Activated CD4-positive, alpha-beta T cell treated with anti-CD3 and anti-CD28 coated beads, Interleukin-2, amount 50 U/mL, for 4 hours (primary cell): ENCODE measurements at regions not wholly inside any gene's neighbourhood (a gene's known extent, or its start where the extent isn't known, plus 50 kb on each side); places are given as distances from the start of the nearest gene placed in this dataset.
"Not testable (repeated sequence)": the region's sequence is repeated elsewhere in the genome, so short reads cannot be mapped to it uniquely, and the experiment has no call there.

Experiments
- DNase-seq, 2 experiments: peaks; one replicate each; pipeline ENCODE4 v3.0.0-alpha.2; 2020

DNA sequence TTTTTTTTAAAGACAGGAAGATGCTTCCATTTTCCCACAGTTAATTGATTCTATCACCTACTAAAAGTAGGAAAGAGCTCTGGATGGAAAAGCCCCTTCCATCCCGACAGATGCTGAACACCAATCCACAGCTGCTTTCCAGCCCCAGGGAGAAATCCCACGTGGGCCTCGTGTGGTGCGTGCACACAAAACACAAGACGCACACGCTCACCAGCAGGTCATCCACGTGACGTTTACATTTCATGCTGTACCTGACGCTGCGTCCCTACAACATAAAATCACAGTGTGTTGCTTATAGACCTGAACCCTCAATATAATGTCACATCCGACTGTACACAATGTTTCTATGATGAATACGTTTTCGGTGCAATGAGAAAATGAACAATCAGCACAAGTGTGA is 50.2 kb upstream of the DACT2 start:
- DNase-seq, result no peak

DNA sequence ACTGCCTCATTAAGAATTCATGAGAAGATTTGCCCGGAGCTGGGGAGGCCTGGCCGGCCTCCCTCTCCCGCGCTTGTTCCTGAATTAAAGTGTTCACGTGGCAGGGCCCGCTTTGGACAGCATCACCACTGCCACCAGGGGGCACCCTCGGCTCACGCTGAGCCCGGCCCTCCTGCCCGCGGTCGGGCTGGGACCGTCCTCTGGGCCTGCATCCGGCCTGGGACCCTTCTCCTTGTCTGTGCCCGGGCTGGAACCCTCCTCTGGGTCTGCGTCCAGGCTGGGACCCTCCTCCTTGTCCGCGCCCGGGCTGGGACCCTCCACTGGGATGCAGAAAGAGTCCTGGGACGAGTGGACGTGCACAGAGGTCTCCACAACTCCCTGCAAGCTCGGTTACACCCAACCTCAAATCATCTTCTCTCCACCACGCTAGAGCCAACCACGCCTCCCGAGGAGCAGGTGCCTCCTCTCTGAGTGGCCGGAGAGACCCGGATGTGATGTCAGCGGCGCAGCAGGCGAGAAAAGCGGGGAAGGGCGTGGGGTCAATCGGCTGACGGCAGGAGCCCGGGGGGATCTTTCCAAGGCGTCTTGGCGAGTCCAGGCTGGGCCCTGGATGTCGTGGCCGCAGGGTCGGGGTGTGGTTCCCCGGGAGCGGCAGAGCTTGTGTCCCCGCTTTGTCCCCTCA is 50.9 kb upstream of the DACT2 start:
- peak; percentile 32 to 39 for DNase-seq

DNA sequence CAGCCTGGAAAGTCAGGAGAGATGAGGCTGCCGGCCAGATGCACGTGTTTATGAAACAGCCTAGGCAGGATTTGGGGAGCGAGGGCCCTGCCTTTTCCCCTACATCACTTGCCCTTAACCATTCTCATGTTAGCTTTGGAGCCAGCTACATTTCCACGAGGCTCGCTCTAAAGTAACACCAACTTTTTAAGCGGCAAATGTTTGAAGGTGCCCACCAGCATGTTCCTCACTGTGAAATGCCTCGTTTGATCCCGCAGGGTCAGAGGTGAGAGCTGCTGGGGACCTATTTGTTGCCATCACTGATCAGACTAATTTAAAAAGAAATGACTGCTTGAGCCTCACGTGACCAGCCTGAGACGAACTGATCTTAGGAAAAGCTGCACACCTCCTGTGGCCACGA is 51.6 kb upstream of the DACT2 start:
- DNase-seq, result no peak

DNA sequence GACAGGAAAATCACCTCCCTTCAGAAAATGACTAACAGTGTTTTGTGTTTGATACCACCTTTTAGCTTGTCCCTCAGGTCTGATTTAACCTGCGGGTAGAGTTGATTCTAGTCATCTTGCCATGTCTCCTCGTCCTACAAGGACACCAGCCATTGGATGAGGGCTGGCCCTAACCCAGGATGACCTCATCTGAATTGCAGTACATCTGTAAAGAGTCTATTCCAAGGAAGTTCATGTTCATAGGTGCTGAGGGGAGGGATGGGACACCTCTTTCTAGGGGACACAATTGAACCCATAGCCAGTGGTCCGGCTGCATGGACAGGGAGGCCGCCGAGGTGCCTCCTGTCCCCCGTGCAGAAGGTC is 52.0 kb upstream of the DACT2 start:
- DNase-seq, result no peak

DNA sequence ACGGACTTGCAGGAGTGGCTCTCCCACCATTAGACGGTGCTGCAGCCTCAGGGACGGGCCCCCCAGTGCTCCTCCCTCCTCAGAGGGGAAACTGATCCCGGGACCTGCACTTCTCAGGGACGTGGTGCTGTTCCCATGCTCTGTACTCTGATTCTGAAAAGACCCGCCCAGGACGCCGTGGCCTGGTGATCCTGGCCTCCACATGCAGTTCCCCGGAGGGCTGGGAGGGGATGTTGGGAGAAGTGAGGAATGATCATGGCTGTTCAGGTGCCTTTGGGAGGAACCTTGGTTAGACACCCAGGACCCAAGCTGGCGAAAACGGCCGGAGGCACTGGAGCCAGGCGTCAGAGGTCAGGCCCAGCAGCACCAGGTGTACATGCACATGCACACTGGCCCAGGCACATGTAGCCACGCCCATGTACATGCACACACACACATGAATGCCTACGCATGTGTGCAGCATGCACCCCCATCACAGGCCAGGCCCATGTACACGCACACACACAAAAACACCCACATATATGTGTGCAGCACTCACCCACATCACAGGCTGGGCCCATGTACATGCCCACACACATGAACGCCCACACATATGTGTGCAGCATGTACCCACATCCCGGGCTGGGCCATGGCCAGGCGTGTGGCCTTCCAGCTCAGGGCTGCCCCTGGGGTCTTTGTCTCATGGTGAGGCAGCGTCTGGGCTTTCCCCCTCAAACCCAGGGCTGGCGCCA is 52.6 kb upstream of the DACT2 start:
- no peak for DNase-seq

DNA sequence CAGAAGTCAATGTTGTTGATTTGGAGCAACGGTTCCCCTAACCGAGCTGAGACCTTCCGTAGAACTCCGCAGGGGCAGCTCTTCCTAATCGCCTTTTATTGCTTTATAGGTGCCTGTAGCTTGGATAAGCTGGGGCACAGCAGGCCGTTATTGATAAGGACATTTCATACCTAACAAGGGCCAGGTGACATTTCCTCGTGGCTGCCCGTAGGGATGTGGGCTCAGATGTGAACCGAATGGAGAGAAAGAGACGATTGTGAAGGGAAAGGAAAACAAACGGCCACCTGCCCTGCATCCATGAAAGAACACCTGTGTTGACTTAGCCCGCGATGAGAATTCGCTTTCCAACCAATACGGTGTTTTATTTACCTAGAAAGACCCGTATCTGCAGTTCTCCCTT is 53.3 kb upstream of the DACT2 start:
- no peak for DNase-seq

DNA sequence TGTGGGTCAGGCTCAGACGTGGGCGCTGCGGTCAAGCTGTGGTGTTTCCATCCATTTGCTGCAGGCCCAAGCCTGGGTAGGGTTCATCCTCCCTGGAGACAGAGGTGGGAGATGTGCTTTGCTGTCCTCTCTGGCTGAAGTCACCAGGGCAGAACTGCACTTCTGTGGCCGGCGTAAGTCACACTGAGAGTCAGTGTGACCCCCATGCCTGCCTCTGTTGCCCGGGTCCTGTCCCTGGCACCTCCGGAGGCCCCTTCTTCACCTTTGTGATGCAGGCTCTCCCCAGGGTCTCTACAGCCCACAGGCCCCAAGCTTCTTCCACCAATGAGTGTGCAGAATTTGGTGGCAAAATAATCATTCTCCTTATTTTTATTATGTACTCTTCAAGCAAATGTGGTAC is 53.8 kb upstream of the DACT2 start:
- no peak for DNase-seq

DNA sequence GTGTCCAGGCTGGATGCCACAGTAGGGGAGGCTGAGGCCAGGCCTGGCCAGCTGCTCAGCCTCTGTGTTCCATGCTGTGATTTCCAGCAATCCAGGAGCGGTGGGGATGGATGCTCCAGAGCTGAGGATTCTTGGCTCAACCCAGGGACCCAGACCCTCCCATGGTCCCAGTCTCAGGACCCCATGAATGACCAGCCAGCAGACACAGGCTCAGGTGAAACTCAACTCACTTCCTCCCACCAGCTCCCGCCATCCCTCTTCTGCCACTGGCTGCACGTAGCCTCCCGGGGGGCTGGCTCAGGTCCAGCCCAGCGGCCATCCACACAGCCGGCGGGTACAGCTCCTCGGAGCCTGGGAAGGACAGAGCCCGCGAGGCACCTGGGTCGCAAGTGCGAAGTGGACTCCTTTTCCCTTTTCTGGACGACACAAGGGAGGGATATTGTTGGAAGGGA is 54.5 kb upstream of the DACT2 start:
- DNase-seq, result no peak

DNA sequence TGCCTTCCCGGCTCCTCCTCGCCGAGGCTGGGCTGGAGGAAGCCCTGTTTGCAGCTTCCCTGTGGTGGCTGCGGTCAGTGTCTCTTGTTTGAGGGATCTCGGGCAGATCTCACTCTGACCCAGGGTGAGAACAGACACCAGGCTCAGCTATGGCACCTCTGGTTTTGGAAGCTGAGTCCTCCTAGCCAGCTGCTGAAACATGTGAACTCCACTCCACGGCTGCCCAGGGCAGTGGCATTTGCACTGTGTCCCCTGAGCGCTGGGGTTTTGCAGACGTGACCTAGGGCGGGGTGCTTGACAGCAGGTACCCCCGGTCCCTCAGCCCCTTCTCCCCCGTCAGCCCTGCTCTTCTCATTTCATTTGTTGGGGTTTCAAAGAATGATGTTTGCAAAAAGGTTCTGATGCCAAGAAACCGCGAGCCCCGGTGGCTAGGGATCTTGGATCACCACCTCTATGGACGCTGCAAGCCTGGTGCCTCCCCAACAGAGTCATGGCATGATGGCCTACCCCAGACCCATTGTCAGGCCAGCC is 55.0 kb upstream of the DACT2 start:
- no peak for DNase-seq

DNA sequence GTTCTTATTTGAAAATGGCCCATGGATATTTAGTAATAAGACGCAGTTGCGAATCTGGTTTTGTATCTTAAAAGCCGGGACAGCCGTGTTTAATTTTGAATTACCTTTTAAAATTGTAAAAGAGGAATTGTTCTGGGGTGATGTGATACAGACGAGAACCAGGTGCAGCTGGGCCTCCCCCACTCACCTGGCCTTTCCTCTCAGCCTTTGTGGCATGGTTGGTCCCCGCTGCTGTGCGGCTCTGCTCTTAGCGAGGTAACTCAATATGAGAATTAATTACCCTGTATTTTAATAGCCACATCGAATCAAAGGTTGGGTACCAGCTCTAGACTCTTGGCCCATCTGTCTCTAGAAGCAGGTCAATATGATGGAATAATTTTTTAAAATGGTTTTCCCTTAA is 56.5 kb upstream of the DACT2 start:
- DNase-seq, result no peak

DNA sequence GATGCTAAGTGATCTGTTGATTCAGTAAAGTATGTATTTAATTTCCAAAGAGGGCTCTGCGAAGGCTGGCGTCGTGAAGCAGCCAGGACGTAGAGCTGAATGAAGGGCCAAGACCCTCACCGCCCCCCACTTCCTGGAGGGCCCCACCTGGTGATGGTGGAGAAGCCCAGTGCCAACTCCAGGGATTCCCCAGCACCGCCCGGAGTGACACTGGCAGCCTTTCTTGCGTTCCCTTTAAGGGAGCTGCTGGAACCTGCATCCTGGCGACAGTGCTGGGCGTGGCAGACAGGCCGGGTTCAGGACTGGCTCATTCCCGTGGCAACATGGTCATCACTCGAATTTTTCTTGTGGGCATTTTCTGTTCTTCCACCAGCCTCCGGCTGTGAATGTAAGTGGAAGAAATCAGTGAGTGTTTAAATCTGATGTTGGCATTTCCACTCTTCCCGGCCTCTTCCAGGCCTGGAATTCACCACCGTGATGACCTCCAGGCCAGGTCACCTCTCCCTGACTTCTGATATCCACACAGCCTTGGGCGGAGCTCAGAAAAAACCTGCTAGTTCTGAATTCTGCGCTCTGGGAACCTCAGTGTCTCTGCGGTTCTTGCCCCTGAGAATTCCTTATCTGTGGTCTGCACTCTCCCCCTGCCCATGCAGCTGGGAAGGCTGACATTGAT is 57.4 kb upstream of the DACT2 start:
- DNase-seq, result no peak

DNA sequence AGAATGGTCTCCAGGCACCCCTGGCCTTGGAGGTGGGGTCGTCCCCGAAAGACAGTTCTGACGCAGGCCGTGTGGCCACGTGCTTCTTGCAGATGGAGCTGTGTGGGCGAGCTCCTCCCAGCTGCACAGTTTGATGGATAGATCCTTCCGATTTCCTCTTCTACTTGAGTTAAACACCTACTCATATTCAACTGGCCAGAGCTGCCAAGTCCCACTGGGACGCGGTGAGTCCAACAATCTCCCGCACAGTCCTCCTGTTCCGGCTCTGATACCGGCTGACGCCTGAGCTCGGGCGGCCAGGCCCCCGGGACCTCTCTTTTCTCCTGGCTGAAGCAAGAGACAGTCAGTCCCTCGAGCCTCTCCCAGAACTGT is 57.9 kb upstream of the DACT2 start:
- DNase-seq, result no peak

DNA sequence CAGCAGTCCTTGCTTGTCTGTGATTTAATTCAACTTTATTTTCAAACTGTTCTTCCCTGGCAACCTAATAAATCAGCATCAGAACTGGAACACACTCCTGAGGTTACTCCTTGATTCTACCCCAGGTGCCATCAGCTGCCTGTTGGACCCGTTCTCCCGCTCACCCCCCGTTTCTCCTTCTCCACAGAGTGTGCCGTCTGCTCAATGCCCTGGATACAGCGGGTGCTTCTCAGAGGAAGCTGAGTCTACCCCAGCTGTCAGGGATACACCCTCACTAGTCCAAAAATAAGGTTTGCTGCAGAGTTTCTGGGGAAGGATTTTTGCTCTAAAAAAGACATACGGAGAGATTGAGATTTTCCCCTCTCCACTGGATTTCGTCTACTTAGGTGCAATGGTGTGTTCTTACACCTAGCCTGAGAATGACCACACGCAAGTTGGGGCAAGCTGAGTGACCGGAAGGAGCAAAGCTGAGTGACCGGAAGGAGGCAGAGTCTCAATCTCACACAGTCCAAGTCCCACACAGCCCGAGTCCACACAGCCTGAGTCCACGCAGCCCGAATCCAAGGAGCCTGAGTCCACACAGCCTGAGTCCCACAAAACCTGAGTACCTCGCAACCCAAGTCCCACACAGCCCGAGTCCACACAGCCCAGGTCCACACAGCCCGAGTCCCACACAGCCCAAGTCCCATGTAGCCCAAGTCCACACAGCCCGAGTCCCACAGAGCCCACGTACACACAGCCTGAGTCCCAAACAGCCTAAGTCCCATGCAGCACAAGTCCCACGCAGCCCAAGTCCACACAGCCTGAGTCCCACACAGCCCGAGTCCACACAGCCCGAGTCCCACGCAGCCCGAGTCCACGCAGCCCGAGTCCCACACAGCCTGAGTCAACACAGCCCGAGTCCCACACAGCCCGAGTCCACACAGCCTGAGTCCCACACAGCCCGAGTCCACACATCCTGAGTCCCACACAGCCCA is 58.6 kb upstream of the DACT2 start:
- no peak for DNase-seq

DNA sequence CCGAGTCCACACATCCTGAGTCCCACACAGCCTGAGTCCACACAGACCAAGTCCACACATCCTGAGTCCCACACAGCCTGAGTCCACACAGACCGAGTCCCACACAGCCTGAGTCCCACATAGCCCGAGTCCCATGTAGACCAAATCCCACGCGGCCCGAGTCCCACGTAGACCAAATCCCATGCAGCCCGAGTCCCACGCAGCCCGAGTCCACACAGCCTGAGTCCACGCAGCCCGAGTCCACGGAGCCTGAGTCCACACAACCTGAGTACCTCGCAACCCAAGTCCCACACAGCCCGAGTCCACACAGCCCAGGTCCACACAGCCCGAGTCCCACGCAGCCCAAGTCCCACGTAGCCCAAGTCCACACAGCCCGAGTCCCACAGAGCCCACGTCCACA is 60.0 kb upstream of the DACT2 start:
- DNase-seq, result not testable (repeated sequence)

DNA sequence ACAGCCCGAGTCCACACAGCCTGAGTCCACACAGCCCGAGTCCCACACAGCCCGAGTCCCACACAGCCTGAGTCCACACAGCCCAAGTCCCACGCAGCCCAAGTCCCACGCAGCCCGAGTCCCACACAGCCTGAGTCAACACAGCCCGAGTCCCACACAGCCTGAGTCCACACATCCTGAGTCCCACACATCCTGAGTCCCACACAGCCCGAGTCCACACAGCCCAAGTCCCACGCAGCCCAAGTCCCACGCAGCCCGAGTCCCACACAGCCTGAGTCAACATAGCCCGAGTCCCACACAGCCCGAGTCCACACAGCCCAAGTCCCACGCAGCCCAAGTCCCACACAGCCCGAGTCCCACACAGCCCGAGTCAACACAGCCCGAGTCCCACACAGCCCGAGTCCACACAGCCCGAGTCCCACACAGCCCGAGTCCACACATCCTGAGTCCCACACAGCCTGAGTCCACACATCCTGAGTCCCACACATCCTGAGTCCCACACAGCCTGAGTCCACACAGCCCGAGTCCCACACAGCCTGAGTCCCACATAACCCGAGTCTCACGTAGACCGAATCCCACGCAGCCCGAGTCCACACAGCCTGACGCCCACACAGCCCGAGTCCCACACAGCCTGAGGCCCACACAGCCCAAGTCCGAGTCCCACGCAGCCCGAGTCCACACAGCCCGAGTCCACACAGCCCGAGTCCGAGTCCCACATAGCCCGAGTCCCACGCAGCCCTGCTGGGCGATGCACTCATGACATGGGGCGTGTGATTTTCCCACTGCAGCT is 60.6 kb upstream of the SMOC2 start:
- DNase-seq, result not testable (repeated sequence)

DNA sequence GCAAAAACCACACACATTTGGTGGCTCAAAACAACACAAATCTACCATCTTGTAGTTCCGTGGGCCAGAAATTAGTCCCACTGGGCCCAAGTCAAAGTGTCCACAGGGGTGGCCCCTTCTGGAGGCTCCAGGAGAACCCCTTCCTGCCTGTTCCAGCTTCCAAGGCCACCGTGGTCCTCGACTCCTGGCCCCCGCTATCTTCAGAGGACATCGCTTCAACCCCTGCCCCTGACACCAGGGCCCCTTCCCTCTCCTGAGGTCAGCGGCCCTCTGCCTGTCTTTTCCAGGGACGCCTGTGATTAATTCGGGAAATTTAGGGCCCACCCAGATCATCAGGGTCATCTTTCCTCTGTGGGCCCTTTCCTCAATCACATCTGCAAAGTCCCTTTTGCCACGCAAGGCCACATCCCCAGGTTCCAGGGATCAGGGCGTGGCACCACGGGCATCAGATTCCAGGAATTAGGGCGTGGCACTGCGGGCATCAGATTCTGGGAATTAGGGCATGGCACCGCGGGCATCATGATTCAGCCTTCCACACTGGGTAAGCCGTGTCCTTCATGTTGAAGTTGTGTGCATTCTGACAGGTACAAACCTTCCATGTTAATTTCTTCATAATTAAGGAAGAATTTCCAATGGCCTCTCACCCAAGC is 59.9 kb upstream of the SMOC2 start:
- DNase-seq, result no peak

DNA sequence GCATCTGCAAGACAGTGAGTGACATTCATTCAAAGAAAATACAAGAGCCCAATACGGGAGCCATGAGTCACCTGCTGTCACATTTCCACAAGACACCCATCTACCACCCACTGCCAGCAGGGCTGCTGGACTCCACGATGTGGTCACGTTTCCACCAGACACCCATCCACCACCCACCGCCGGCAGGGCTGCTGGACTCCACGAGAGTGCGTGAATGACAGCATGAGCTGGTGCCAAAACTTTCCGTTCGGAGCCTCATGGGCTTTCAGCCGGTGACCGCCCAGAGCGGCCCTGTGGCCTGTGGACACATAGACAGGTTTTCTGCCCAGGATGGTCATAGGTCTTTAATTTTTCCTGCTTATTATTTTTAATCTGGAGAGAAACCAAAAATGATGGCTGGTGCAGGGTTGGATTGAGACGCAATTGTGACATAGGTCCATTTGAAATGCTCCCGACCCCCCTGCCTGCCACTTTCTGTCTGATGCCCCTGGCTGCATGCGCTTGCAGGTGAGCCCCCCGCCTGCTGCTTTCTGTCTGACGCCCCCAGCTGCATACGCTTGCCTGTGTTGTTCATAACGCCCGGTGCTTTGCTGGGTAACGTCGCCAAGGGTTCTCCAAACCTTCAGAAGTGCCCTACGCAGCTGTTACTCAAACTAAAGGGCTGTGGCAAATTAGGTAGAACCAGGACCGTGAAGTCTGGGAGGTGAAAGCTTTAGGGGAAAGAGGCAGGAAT is 59.1 kb upstream of the SMOC2 start:
- no peak for DNase-seq

DNA sequence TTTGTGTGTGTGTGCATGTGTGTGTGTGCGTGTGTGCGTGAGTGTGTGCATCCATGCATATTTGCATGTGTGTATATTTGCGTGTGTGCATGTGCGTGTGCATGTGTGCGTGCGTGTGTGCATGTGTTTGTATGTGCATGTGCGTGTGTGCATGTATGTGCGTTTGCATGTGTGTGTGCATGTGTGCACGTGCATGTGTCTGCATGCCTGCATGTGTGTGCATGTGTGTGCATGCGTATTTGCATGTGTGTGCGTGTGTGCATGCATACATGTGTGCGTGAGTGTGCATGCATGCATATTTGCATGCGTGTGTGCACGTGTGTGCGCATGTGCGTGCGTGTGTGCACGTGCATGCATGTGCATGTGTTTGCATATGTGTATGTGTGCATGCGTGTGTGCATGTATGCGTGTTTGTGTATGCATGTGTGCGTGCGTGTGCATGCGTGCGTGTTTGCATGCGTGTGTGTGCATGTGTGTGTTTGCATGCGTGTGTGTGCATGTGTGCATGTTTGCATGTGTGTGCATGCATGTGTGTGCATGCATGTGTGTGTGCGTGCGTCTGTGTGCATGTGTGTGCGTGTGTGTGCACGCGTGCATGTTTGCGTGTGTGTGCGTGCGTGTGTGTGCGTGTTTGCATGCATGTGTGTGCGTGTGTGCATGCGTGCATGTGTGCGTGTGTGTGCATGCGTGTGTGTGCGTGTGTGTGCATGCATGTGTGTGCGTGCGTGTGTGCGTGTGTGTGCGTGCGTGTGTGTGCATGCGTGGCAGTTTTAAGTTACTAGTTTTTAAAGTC is 57.7 kb upstream of the SMOC2 start:
- no peak for DNase-seq
